GM21526 (cell line): ENCODE measurements at regions not wholly inside any gene's neighbourhood (a gene's known extent, or its start where the extent isn't known, plus 50 kb on each side); places are given as distances from the start of the nearest gene placed in this dataset.
"Not testable (repeated sequence)": the region's sequence is repeated elsewhere in the genome, so short reads cannot be mapped to it uniquely, and the experiment has no call there.

Experiments used
- ATAC-seq: cut with Tn5 transposase; IDR thresholded peaks from one replicate; pipeline ENCODE4 v1.9.1; 2021; ENCODE audit warnings: moderate library complexity; ENCODE audit not compliant: unreplicated experiment, low FRiP score

- ATAC-seq, result no peak
Observed at GRCh38 chr18:60020107-60020925, 120.5 kb downstream of the PMAIP1 start.

- no peak for ATAC-seq
Observed at GRCh38 chr18:60019463-60019840, 119.7 kb downstream of the PMAIP1 start.

GRCh38 chr18:60018618-60019462 lies 119.0 kb downstream of the PMAIP1 start:
- no peak for ATAC-seq

GRCh38 chr18:60018134-60018533 lies 118.3 kb downstream of the PMAIP1 start:
- ATAC-seq, result not testable (repeated sequence)

GRCh38 chr18:60017371-60017770 lies 117.6 kb downstream of the PMAIP1 start:
- ATAC-seq, result no peak

GRCh38 chr18:60015826-60016225 lies 116.0 kb downstream of the PMAIP1 start:
- ATAC-seq, result not testable (repeated sequence)

- not testable (repeated sequence) for ATAC-seq
Observed at GRCh38 chr18:60013148-60013547, 113.4 kb downstream of the PMAIP1 start.

GRCh38 chr18:60010984-60011383 lies 111.2 kb downstream of the PMAIP1 start:
- no peak for ATAC-seq

- ATAC-seq, result no peak
Observed at GRCh38 chr18:60010513-60010912, 110.7 kb downstream of the PMAIP1 start.

GRCh38 chr18:60007661-60008060 lies 107.9 kb downstream of the PMAIP1 start:
- ATAC-seq, result no peak

- no peak for ATAC-seq
Observed at GRCh38 chr18:60003610-60004185, 103.9 kb downstream of the PMAIP1 start.

GRCh38 chr18:59996370-59996966 lies 96.7 kb downstream of the PMAIP1 start:
- peak; percentile 82 for ATAC-seq

- no peak for ATAC-seq
Observed at GRCh38 chr18:59994357-59994756, 94.6 kb downstream of the PMAIP1 start.

GRCh38 chr18:59993560-59993959 lies 93.8 kb downstream of the PMAIP1 start:
- ATAC-seq, result no peak

- ATAC-seq, result no peak
Observed at GRCh38 chr18:59990121-59990823, 90.5 kb downstream of the PMAIP1 start.

GRCh38 chr18:59988098-59988706 lies 88.4 kb downstream of the PMAIP1 start:
- ATAC-seq, result no peak

GRCh38 chr18:59987102-59987501 lies 87.3 kb downstream of the PMAIP1 start:
- no peak for ATAC-seq

GRCh38 chr18:59986139-59986538 lies 86.3 kb downstream of the PMAIP1 start:
- ATAC-seq, result no peak

- no peak for ATAC-seq
Observed at GRCh38 chr18:59985289-59985688, 85.5 kb downstream of the PMAIP1 start.

GRCh38 chr18:59983506-59983905 lies 83.7 kb downstream of the PMAIP1 start:
- ATAC-seq, result no peak
